Hepatocyte (in vitro differentiated cells): ENCODE measurements at regions not wholly inside any gene's neighbourhood (a gene's known extent, or its start where the extent isn't known, plus 50 kb on each side); places are given as distances from the start of the nearest gene placed in this dataset.
A peak's percentile ranks its signal among the peaks of the same experiment; 100 is the strongest.

Experiments used
- DNase-seq: peaks from one replicate; pipeline ENCODE4 v3.0.0-alpha.2; 2016; ENCODE audit warnings: low spot score
- H2AFZ ChIP-seq: fragments of 200-600 bp; sonication (generic); 2 replicates; pipeline ENCODE4 v1.6.0; 2016; ENCODE audit warnings: antibody characterized with exemption, mild to moderate bottlenecking
- H3K27ac ChIP-seq: fragments of 200-600 bp; sonication (generic); 2 replicates; pipeline ENCODE4 v1.5.1; 2016; ENCODE audit warnings: mild to moderate bottlenecking
- H3K27me3 ChIP-seq: fragments of 200-600 bp; sonication (generic); 2 replicates; pipeline ENCODE4 v1.6.1; 2016
- H3K36me3 ChIP-seq: fragments of 200-600 bp; sonication (generic); replicated peaks from 2 replicates; pipeline ENCODE4 v1.5.1; 2016; ENCODE audit warnings: low read depth; ENCODE audit not compliant: insufficient read depth
- H3K4me1 ChIP-seq: fragments of 200-600 bp; sonication (generic); 2 replicates; pipeline ENCODE4 v1.5.1; 2016; ENCODE audit warnings: mild to moderate bottlenecking, moderate library complexity; ENCODE audit not compliant: insufficient read depth
- H3K4me2 ChIP-seq: fragments of 200-600 bp; sonication (generic); 2 replicates; pipeline ENCODE4 v1.6.0; 2016
- H3K4me3 ChIP-seq: fragments of 200-600 bp; sonication (generic); 2 replicates; pipeline ENCODE4 v1.5.1; 2016; ENCODE audit warnings: mild to moderate bottlenecking
- H3K79me2 ChIP-seq: fragments of 200-600 bp; sonication (generic); 2 replicates; pipeline ENCODE4 v1.6.0; 2017; ENCODE audit warnings: mild to moderate bottlenecking
- H3K9me2 ChIP-seq: fragments of 200-600 bp; sonication (generic); replicated peaks from 2 replicates; pipeline ENCODE4 v1.6.0; 2017; ENCODE audit warnings: mild to moderate bottlenecking; ENCODE audit not compliant: insufficient read depth
- H3K9me3 ChIP-seq: fragments of 200-600 bp; sonication (generic); 2 replicates; pipeline ENCODE4 v1.5.1; 2016; ENCODE audit warnings: low read depth, mild to moderate bottlenecking
- H4K20me1 ChIP-seq: fragments of 200-600 bp; sonication (generic); 2 replicates; pipeline ENCODE4 v1.6.0; 2016; ENCODE audit warnings: mild to moderate bottlenecking; ENCODE audit not compliant: insufficient read depth, poor library complexity, severe bottlenecking
- CTCF ChIP-seq: fragments of 200-600 bp; sonication (generic); IDR thresholded peaks from 2 replicates; pipeline ENCODE4 v1.5.1; 2016; ENCODE audit warnings: antibody characterized with exemption, mild to moderate bottlenecking; ENCODE audit not compliant: poor library complexity
- EZH2 ChIP-seq: fragments of 200-600 bp; sonication (generic); IDR thresholded peaks from 2 replicates; pipeline ENCODE4 v1.6.1; 2016; ENCODE audit warnings: antibody characterized with exemption, mild to moderate bottlenecking, borderline replicate concordance
- EZH2phosphoT487 ChIP-seq: fragments of 200-600 bp; sonication (generic); IDR thresholded peaks from one replicate; pipeline ENCODE4 v1.6.1; 2018; ENCODE audit warnings: antibody characterized with exemption, mild to moderate bottlenecking, low read depth, moderate library complexity; ENCODE audit not compliant: unreplicated experiment, severe bottlenecking
- WGBS: methylation state at CpG from one replicate; pipeline ENCODE4 v1.1.6; 2016; ENCODE audit warnings: low lambda C conversion rate; ENCODE audit errors: missing lambda C conversion rate; 5-methylcytosine and 5-hydroxymethylcytosine counted together

GRCh38 chr6:26309731-26310142, 55.3 kb upstream of the BTN3A2 start:
- WGBS = 70% methylated on average over 3 of the region's 3 CpGs
- Histone ChIP-seq H3K4me3 (no peak overlapping the region), H3K9me2 (no peaks in the 10 kb centered on the region), H3K4me2 (peak overlapping the region; percentile 76), H4K20me1 (no peaks in the 10 kb centered on the region), H3K79me2 (no peaks in the 10 kb centered on the region), H2AFZ (no peak overlapping the region), H3K9me3 (no peaks in the 10 kb centered on the region), H3K27me3 (no peaks in the 10 kb centered on the region), H3K27ac (peak overlapping the region; percentile 4), H3K4me1 (peaks cover 5% of the 10 kb centered on the region), H3K36me3 (no peaks in the 10 kb centered on the region)
- DNase-seq = peak; percentile 42
- TF ChIP-seq EZH2phosphoT487 (no peak), EZH2 (no peak), CTCF (no peak)

GRCh38 chr6:26311012-26311384, 54.0 kb upstream of the BTN3A2 start:
- TF ChIP-seq CTCF (no peak), EZH2 (no peak), EZH2phosphoT487 (no peak)
- H3K9me3 ChIP-seq = no peaks in the 10 kb centered on the region
- H3K4me1 ChIP-seq = peaks cover 5% of the 10 kb centered on the region
- DNase-seq = no peak
- H3K27ac ChIP-seq = no peak overlapping the region
- no peaks in the 10 kb centered on the region for H3K79me2 ChIP-seq
- H3K4me2 ChIP-seq = peak overlapping the region; percentile 76
- WGBS = 8% methylated on average over 11 of the region's 11 CpGs
- no peak overlapping the region for H3K4me3 ChIP-seq
- H3K9me2 ChIP-seq = no peaks in the 10 kb centered on the region
- no peaks in the 10 kb centered on the region for H4K20me1 ChIP-seq
- no peaks in the 10 kb centered on the region for H3K27me3 ChIP-seq
- H2AFZ ChIP-seq = no peak overlapping the region
- H3K36me3 ChIP-seq = no peaks in the 10 kb centered on the region

- H3K36me3 ChIP-seq = no peaks in the 10 kb centered on the region
- peaks cover 5% of the 10 kb centered on the region for H3K4me1 ChIP-seq
- H4K20me1 ChIP-seq = no peaks in the 10 kb centered on the region
- H3K4me3 ChIP-seq = peak overlapping the region; percentile 53
- H3K9me3 ChIP-seq = no peaks in the 10 kb centered on the region
- H3K27me3 ChIP-seq = no peaks in the 10 kb centered on the region
- DNase-seq = peak; percentile 75
- H3K27ac ChIP-seq = peak overlapping the region; percentile 70
- TF ChIP-seq EZH2phosphoT487 (no peak), CTCF (no peak), EZH2 (no peak)
- peak overlapping the region; percentile 76 for H3K4me2 ChIP-seq
- H3K9me2 ChIP-seq = no peaks in the 10 kb centered on the region
- H2AFZ ChIP-seq = peak overlapping the region; percentile 57
- H3K79me2 ChIP-seq = no peaks in the 10 kb centered on the region
- WGBS = 5% methylated on average over 18 of the region's 18 CpGs
These were observed 53.5 kb upstream of the BTN3A2 start for GRCh38 chr6:26311385-26312095.
